SK-N-SH (cell line): ENCODE measurements at regions not wholly inside any gene's neighbourhood (a gene's known extent, or its start where the extent isn't known, plus 50 kb on each side); places are given as distances from the start of the nearest gene placed in this dataset.

Experiments
- CTCF ChIP-seq: fragments of 200-600 bp; sonication (generic); IDR thresholded peaks from 2 replicates; pipeline ENCODE4 v1.6.1; 2017; ENCODE audit warnings: antibody characterized with exemption, mild to moderate bottlenecking, moderate library complexity
- EP300 ChIP-seq, 2 experiments: IDR thresholded peaks; 2 replicates each; pipeline versions ENCODE4 v1.4.0 to v1.6.1; 2012; ENCODE audit warnings: borderline replicate concordance in 1 of 2, low read depth in 1 of 2, low read length in 1 of 2
- EZH2phosphoT487 ChIP-seq: fragments of 200-600 bp; sonication (generic); IDR thresholded peaks from 2 replicates; pipeline ENCODE4 v1.6.1; 2017; ENCODE audit warnings: low read depth, mixed run types, mild to moderate bottlenecking, antibody characterized with exemption, moderate library complexity, borderline replicate concordance
- JUND ChIP-seq: IDR thresholded peaks from 2 replicates; pipeline ENCODE4 v1.4.0; 2012
- MAX ChIP-seq: IDR thresholded peaks from 2 replicates; pipeline ENCODE4 v1.4.0; 2012; ENCODE audit warnings: low read depth
- MEF2A ChIP-seq: IDR thresholded peaks from 2 replicates; pipeline ENCODE4 v1.4.0; 2012; ENCODE audit warnings: low read depth, borderline replicate concordance
- POLR2AphosphoS5 ChIP-seq: IDR thresholded peaks from 2 replicates; pipeline ENCODE4 v1.6.1; 2012; ENCODE audit warnings: low read depth, low read length
- RAD21 ChIP-seq: IDR thresholded peaks from 2 replicates; pipeline ENCODE4 v1.6.1; 2012; ENCODE audit warnings: mild to moderate bottlenecking, low read length
- RFX5 ChIP-seq: IDR thresholded peaks from 2 replicates; pipeline ENCODE4 v1.6.1; 2012; ENCODE audit warnings: mild to moderate bottlenecking, improper control_type of control experiment, low read length
- SIN3A ChIP-seq: IDR thresholded peaks from 2 replicates; pipeline ENCODE4 v1.6.1; 2012; ENCODE audit warnings: low read depth, mild to moderate bottlenecking, low read length, moderate library complexity, borderline replicate concordance
- SMC3 ChIP-seq: IDR thresholded peaks from 2 replicates; pipeline ENCODE4 v1.6.1; 2012; ENCODE audit warnings: low read depth, low read length, improper control_type of control experiment
- TAF1 ChIP-seq: IDR thresholded peaks from 2 replicates; pipeline ENCODE4 v1.6.1; 2012; ENCODE audit warnings: low read depth, mild to moderate bottlenecking, low read length, moderate library complexity, borderline replicate concordance
- TCF12 ChIP-seq: IDR thresholded peaks from 2 replicates; pipeline ENCODE4 v1.4.0; 2012
- USF2 ChIP-seq: fragments of 150-350 bp; IDR thresholded peaks from 2 replicates; pipeline ENCODE4 v1.6.1; 2017; ENCODE audit warnings: antibody characterized with exemption, low read length, low read depth, borderline replicate concordance

- TF ChIP-seq TAF1 = no peak
- TF ChIP-seq JUND = no peak
- TF ChIP-seq RAD21 = no peak
- no peak for TF ChIP-seq CTCF
- no peak for TF ChIP-seq MEF2A
- no peak for TF ChIP-seq USF2
- no peak for TF ChIP-seq MAX
- TF ChIP-seq TCF12 = no peak
- no peak for TF ChIP-seq POLR2AphosphoS5
- TF ChIP-seq EP300 (IDR thresholded peaks at IDR 0.05; ENCODE audit: borderline replicate concordance in 1 of 2, low read depth in 1 of 2, low read length in 1 of 2) = no peak
- no peak for TF ChIP-seq RFX5
- TF ChIP-seq SIN3A = no peak
- TF ChIP-seq EZH2phosphoT487 = no peak
- TF ChIP-seq SMC3 = no peak
These were observed 715.9 kb downstream of the SMARCA1 start for GRCh38 chrX:128807367-128807766.
